GM18499 (cell line): ENCODE measurements at regions not wholly inside any gene's neighbourhood (a gene's known extent, or its start where the extent isn't known, plus 50 kb on each side); places are given as distances from the start of the nearest gene placed in this dataset.
"Not testable (repeated sequence)": the region's sequence is repeated elsewhere in the genome, so short reads cannot be mapped to it uniquely, and the experiment has no call there.

ENCODE experiments used
- ATAC-seq: cut with Tn5 transposase; IDR thresholded peaks from one replicate; pipeline ENCODE4 v1.9.1; 2021; ENCODE audit warnings: moderate number of reproducible peaks; ENCODE audit not compliant: insufficient read depth, unreplicated experiment

- no peak for ATAC-seq
Measured at GRCh38 chr10:109029870-109030269, 893.4 kb downstream of the XPNPEP1 start.

- no peak for ATAC-seq
Measured at GRCh38 chr10:109027534-109028185, 895.7 kb downstream of the XPNPEP1 start.

- no peak for ATAC-seq
Measured at GRCh38 chr10:109025172-109025571, 898.1 kb downstream of the XPNPEP1 start.

- ATAC-seq = no peak
Measured at GRCh38 chr10:109022417-109023049, 900.8 kb downstream of the XPNPEP1 start.

- no peak for ATAC-seq
Measured at GRCh38 chr10:109019001-109019424, 904.3 kb downstream of the XPNPEP1 start.

GRCh38 chr10:109007514-109007913 lies 915.8 kb downstream of the XPNPEP1 start:
- no peak for ATAC-seq

GRCh38 chr10:108990441-108990840 lies 932.9 kb downstream of the XPNPEP1 start:
- no peak for ATAC-seq

- no peak for ATAC-seq
Measured at GRCh38 chr10:108989976-108990375, 933.3 kb downstream of the XPNPEP1 start.

GRCh38 chr10:108982159-108982558 lies 941.2 kb downstream of the XPNPEP1 start:
- no peak for ATAC-seq

- no peak for ATAC-seq
Measured at GRCh38 chr10:108980869-108981268, 942.4 kb downstream of the XPNPEP1 start.

- ATAC-seq = no peak
Measured at GRCh38 chr10:108975459-108976058, 947.8 kb downstream of the XPNPEP1 start.

GRCh38 chr10:108970016-108970415 lies 953.3 kb downstream of the XPNPEP1 start:
- ATAC-seq = no peak

GRCh38 chr10:108966411-108966810 lies 956.9 kb downstream of the XPNPEP1 start:
- ATAC-seq = no peak

- no peak for ATAC-seq
Measured at GRCh38 chr10:108966005-108966404, 957.3 kb downstream of the XPNPEP1 start.

GRCh38 chr10:108962172-108962571 lies 961.1 kb downstream of the XPNPEP1 start:
- ATAC-seq = no peak

GRCh38 chr10:108957681-108958080 lies 965.6 kb downstream of the XPNPEP1 start:
- no peak for ATAC-seq

- ATAC-seq = no peak
Measured at GRCh38 chr10:108956149-108956548, 967.2 kb downstream of the XPNPEP1 start.

GRCh38 chr10:108920029-108920428 lies 1003.3 kb downstream of the XPNPEP1 start:
- not testable (repeated sequence) for ATAC-seq

- no peak for ATAC-seq
Measured at GRCh38 chr10:108913300-108913699, 1010.0 kb downstream of the XPNPEP1 start.

GRCh38 chr10:108911814-108912541 lies 1011.3 kb downstream of the XPNPEP1 start:
- ATAC-seq = no peak

GRCh38 chr10:108908096-108908495 lies 1015.2 kb downstream of the XPNPEP1 start:
- ATAC-seq = no peak
